ENCODE measurements at regions not wholly inside any gene's neighbourhood (a gene's known extent, or its start where the extent isn't known, plus 50 kb on each side); places are given as distances from the start of the nearest gene placed in this dataset.

GRCh38 chr7:83799333-83799732 lies 150.4 kb upstream of the SEMA3E start:
- TF ChIP-seq CTCF (optimal IDR thresholded peaks at IDR 0.05 in 1 of 3, IDR thresholded peaks at IDR 0.05 in 1 of 3, conservative IDR thresholded peaks at IDR 0.05 in 1 of 3; ENCODE audit: extremely low read depth in 1 of 3, insufficient read depth in 2 of 3, low read length in 3 of 3), result no peak
- no peak for TF ChIP-seq EZH2 (IDR thresholded peaks at IDR 0.05; ENCODE audit: low read length)
